ENCODE measurements at regions not wholly inside any gene's neighbourhood (a gene's known extent, or its start where the extent isn't known, plus 50 kb on each side); places are given as distances from the start of the nearest gene placed in this dataset.

DNA sequence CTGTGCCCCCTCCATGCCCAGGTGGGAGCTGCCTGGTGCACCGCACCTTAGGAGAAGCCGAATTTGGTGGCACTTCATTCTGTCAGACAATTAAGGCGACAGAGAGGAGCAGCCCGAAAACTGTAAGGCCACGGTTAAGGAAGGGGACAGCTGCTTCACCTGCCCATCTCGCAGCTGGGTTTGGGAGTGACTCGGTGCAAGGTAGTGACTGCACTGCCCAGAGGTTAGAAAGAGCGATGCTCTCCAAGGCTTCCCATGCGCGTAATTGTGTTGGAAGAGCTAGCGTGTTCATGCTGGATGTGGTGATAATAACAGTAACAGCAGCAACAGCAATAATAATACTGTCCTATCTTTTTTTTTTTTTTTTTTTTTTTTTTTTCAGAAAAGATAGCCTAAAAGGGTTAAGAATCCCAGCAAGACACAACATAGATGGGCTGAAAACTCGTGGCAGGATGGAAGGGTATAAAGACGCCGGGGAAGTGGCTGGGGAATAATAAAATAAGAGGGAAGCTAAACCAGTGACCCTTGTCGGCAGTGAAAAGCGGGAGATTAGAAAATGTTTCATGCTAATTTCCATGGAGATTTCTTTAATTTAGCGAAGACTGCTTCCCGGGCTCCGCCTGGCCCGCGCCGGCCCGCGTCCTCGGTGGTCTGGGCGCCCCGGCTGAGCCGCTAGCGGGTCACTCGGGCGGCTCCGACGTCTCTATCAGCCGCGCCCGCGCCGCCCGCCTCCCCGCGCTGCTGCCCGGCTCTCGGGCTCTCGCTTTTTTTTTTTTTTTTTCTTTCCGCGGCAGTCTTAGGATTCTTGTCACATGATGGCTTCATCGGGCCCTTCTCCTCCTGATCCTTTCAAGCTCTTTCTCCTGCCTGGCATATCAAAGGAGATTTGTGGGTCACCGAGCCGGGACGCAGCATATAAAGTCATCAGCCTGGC lies 617.1 kb downstream of the NR2F2 start:
- TF ChIP-seq ZEB2 (tag by site-specific recombination; IDR thresholded peaks at IDR 0.05) (no peak), ZBTB1 (tag by site-specific recombination; IDR thresholded peaks at IDR 0.05) (no peak), ZNF549 (tag by site-specific recombination; IDR thresholded peaks at IDR 0.05) (no peak), MYNN (tag by site-specific recombination; IDR thresholded peaks at IDR 0.05; ENCODE audit: borderline replicate concordance) (no peak), SALL2 (tag by site-specific recombination; IDR thresholded peaks at IDR 0.05; ENCODE audit: borderline replicate concordance) (no peak), IKZF3 (tag by site-specific recombination; IDR thresholded peaks at IDR 0.05) (no peak), HOXA7 (CRISPR knock-in tag; IDR thresholded peaks at IDR 0.05; ENCODE audit: borderline replicate concordance) (no peak), SETDB1 (IDR thresholded peaks at IDR 0.05; ENCODE audit: insufficient read length, low read length) (no peak)
- TF ChIP-seq, protein P1, sequence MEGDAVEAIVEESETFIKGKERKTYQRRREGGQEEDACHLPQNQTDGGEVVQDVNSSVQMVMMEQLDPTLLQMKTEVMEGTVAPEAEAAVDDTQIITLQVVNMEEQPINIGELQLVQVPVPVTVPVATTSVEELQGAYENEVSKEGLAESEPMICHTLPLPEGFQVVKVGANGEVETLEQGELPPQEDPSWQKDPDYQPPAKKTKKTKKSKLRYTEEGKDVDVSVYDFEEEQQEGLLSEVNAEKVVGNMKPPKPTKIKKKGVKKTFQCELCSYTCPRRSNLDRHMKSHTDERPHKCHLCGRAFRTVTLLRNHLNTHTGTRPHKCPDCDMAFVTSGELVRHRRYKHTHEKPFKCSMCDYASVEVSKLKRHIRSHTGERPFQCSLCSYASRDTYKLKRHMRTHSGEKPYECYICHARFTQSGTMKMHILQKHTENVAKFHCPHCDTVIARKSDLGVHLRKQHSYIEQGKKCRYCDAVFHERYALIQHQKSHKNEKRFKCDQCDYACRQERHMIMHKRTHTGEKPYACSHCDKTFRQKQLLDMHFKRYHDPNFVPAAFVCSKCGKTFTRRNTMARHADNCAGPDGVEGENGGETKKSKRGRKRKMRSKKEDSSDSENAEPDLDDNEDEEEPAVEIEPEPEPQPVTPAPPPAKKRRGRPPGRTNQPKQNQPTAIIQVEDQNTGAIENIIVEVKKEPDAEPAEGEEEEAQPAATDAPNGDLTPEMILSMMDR (tag by site-specific recombination; IDR thresholded peaks at IDR 0.05) = no peak
- TF ChIP-seq, protein P2, sequence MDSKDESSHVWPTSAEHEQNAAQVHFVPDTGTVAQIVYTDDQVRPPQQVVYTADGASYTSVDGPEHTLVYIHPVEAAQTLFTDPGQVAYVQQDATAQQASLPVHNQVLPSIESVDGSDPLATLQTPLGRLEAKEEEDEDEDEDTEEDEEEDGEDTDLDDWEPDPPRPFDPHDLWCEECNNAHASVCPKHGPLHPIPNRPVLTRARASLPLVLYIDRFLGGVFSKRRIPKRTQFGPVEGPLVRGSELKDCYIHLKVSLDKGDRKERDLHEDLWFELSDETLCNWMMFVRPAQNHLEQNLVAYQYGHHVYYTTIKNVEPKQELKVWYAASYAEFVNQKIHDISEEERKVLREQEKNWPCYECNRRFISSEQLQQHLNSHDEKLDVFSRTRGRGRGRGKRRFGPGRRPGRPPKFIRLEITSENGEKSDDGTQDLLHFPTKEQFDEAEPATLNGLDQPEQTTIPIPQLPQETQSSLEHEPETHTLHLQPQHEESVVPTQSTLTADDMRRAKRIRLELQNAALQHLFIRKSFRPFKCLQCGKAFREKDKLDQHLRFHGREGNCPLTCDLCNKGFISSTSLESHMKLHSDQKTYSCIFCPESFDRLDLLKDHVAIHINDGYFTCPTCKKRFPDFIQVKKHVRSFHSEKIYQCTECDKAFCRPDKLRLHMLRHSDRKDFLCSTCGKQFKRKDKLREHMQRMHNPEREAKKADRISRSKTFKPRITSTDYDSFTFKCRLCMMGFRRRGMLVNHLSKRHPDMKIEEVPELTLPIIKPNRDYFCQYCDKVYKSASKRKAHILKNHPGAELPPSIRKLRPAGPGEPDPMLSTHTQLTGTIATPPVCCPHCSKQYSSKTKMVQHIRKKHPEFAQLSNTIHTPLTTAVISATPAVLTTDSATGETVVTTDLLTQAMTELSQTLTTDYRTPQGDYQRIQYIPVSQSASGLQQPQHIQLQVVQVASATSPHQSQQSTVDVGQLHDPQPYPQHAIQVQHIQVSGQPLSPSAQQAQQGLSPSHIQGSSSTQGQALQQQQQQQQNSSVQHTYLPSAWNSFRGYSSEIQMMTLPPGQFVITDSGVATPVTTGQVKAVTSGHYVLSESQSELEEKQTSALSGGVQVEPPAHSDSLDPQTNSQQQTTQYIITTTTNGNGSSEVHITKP (tag by site-specific recombination; IDR thresholded peaks at IDR 0.05) = no peak
- TF ChIP-seq, protein P3, sequence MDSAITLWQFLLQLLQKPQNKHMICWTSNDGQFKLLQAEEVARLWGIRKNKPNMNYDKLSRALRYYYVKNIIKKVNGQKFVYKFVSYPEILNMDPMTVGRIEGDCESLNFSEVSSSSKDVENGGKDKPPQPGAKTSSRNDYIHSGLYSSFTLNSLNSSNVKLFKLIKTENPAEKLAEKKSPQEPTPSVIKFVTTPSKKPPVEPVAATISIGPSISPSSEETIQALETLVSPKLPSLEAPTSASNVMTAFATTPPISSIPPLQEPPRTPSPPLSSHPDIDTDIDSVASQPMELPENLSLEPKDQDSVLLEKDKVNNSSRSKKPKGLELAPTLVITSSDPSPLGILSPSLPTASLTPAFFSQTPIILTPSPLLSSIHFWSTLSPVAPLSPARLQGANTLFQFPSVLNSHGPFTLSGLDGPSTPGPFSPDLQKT (IDR thresholded peaks at IDR 0.05; ENCODE audit: borderline replicate concordance, low read depth, low read length) = no peak
- TF ChIP-seq, protein P4, sequence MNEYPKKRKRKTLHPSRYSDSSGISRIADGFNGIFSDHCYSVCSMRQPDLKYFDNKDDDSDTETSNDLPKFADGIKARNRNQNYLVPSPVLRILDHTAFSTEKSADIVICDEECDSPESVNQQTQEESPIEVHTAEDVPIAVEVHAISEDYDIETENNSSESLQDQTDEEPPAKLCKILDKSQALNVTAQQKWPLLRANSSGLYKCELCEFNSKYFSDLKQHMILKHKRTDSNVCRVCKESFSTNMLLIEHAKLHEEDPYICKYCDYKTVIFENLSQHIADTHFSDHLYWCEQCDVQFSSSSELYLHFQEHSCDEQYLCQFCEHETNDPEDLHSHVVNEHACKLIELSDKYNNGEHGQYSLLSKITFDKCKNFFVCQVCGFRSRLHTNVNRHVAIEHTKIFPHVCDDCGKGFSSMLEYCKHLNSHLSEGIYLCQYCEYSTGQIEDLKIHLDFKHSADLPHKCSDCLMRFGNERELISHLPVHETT (tag by site-specific recombination; IDR thresholded peaks at IDR 0.05) = no peak
- TF ChIP-seq, protein P5, sequence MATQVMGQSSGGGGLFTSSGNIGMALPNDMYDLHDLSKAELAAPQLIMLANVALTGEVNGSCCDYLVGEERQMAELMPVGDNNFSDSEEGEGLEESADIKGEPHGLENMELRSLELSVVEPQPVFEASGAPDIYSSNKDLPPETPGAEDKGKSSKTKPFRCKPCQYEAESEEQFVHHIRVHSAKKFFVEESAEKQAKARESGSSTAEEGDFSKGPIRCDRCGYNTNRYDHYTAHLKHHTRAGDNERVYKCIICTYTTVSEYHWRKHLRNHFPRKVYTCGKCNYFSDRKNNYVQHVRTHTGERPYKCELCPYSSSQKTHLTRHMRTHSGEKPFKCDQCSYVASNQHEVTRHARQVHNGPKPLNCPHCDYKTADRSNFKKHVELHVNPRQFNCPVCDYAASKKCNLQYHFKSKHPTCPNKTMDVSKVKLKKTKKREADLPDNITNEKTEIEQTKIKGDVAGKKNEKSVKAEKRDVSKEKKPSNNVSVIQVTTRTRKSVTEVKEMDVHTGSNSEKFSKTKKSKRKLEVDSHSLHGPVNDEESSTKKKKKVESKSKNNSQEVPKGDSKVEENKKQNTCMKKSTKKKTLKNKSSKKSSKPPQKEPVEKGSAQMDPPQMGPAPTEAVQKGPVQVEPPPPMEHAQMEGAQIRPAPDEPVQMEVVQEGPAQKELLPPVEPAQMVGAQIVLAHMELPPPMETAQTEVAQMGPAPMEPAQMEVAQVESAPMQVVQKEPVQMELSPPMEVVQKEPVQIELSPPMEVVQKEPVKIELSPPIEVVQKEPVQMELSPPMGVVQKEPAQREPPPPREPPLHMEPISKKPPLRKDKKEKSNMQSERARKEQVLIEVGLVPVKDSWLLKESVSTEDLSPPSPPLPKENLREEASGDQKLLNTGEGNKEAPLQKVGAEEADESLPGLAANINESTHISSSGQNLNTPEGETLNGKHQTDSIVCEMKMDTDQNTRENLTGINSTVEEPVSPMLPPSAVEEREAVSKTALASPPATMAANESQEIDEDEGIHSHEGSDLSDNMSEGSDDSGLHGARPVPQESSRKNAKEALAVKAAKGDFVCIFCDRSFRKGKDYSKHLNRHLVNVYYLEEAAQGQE (tag by site-specific recombination; IDR thresholded peaks at IDR 0.05) = no peak

Data from HEK293 (cell line).